Breast epithelium (tissue), 4 donors: ENCODE measurements at regions not wholly inside any gene's neighbourhood (a gene's known extent, or its start where the extent isn't known, plus 50 kb on each side); places are given as distances from the start of the nearest gene placed in this dataset.
"Not testable (repeated sequence)": the region's sequence is repeated elsewhere in the genome, so short reads cannot be mapped to it uniquely, and the experiment has no call there.

Source experiments
- DNase-seq, 2 donors: peaks; one replicate each; pipeline ENCODE4 v3.0.0-alpha.2; 2019; ENCODE audit warnings: low spot score in 2 of 2
- H3K27ac ChIP-seq, 2 donors: fragments of 200-600 bp; sonication (generic) in 1 of 2; one replicate each; pipeline ENCODE4 v1.5.1; 2016 to 2019; ENCODE audit warnings: mild to moderate bottlenecking in 1 of 2
- H3K27me3 ChIP-seq, 2 donors: fragments of 200-600 bp; sonication (generic) in 1 of 2; one replicate each; pipeline versions ENCODE4 v1.5.1 to v1.6.0; 2017 to 2019; ENCODE audit warnings: control low read depth in 1 of 2, mild to moderate bottlenecking in 1 of 2
- H3K36me3 ChIP-seq: fragments of 200-600 bp; one replicate; pipeline ENCODE4 v1.5.1; 2019
- H3K4me1 ChIP-seq, 2 donors: fragments of 200-600 bp; sonication (generic); one replicate each; pipeline ENCODE4 v1.5.1; 2016 to 2019; ENCODE audit warnings: control low read depth in 1 of 2
- H3K4me3 ChIP-seq, 3 donors: fragments of 200-600 bp; sonication (generic); 1 replicate in 2 of 3; 2 replicates in 1 of 3; pipeline ENCODE4 v1.5.1; 2016 to 2019; ENCODE audit warnings: mild to moderate bottlenecking in 3 of 3, moderate library complexity in 2 of 3
- H3K9me3 ChIP-seq, 2 donors: fragments of 200-600 bp; sonication (generic) in 1 of 2; one replicate each; pipeline ENCODE4 v1.5.1; 2016 to 2019; ENCODE audit warnings: control low read depth in 1 of 2
- POLR2A ChIP-seq: fragments of 450-650 bp; IDR thresholded peaks from one replicate; pipeline ENCODE4 v1.6.1; 2016; ENCODE audit warnings: antibody characterized with exemption, mild to moderate bottlenecking, moderate library complexity
- POLR2AphosphoS5 ChIP-seq, 3 donors: sonication (generic); formaldehyde crosslinking; IDR thresholded peaks; one replicate each; pipeline ENCODE4 v1.6.1; 2017; ENCODE audit warnings: antibody characterized with exemption in 3 of 3
- intact Hi-C: fragments of 100-400 bp; cut with DNase I; formaldehyde crosslinking; loops from one replicate; pipeline ENCODE4 v1.15.1; 2023; ENCODE audit warnings: low total_unique reads
- TF ChIP-seq, protein P1 (sequence below), 3 donors: fragments of 450-650 bp; IDR thresholded peaks; one replicate each; pipeline ENCODE4 v1.5.1; 2016 to 2017; ENCODE audit warnings: antibody characterized with exemption in 3 of 3, mild to moderate bottlenecking in 3 of 3, moderate library complexity in 3 of 3

DNA sequence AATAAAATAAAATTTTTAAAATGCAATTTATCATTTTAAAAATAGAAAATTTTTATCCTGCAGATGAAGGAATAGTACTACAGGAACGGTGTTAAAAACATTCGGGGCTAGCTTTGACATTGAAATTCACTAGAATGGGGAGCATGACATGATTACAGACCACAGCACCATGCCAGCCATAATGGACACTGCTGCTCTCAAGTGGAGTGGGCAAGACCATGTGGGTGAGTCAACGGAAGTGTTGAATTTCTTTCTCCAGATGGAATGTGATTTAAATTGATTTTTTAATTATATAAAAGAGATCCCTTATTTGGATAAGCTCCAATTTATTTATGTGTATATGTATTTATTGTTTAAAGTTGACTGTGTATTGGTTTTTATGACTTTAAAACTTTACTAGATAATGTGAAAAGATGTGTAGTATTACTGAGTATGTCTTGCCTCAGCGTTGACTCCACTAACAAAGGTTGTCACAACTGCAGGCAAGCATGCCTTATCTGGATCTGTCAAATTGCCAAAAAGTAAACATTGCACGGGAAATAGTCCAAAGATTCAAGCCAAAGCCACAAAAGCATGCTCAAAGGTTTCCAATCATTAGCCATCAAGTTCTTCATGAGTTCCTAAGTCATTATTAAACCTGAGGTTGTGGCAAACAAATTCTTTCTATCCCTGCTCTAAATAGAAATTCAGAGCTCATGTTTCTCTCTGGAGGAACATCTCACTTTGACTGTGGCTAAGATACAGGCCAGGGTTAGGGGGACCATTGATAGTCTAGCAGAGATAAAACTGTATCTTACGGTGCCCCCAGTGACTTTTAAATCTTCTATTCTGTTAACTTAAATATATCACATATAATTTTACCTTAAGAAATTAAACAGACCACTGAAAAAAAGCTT lies 536.9 kb downstream of the TMX3 start:
- intact Hi-C loops, result no loop called here
- Histone ChIP-seq H3K27me3 (peaks cover 0 to 2% of the 10 kb centered on the region in 2 donors), H3K4me1 (no peaks in the 10 kb centered on the region), H3K4me3 (no peak overlapping the region), H3K27ac (no peak overlapping the region), H3K36me3 (no peaks in the 10 kb centered on the region), H3K9me3 (peaks cover 3 to 12% of the 10 kb centered on the region in 2 donors)
- DNase-seq, result no peak
- TF ChIP-seq, protein P1, sequence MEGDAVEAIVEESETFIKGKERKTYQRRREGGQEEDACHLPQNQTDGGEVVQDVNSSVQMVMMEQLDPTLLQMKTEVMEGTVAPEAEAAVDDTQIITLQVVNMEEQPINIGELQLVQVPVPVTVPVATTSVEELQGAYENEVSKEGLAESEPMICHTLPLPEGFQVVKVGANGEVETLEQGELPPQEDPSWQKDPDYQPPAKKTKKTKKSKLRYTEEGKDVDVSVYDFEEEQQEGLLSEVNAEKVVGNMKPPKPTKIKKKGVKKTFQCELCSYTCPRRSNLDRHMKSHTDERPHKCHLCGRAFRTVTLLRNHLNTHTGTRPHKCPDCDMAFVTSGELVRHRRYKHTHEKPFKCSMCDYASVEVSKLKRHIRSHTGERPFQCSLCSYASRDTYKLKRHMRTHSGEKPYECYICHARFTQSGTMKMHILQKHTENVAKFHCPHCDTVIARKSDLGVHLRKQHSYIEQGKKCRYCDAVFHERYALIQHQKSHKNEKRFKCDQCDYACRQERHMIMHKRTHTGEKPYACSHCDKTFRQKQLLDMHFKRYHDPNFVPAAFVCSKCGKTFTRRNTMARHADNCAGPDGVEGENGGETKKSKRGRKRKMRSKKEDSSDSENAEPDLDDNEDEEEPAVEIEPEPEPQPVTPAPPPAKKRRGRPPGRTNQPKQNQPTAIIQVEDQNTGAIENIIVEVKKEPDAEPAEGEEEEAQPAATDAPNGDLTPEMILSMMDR (IDR thresholded peaks at IDR 0.05), result no peak
- no peak for TF ChIP-seq POLR2A
- TF ChIP-seq POLR2AphosphoS5 (IDR thresholded peaks at IDR 0.05), result no peak

DNA sequence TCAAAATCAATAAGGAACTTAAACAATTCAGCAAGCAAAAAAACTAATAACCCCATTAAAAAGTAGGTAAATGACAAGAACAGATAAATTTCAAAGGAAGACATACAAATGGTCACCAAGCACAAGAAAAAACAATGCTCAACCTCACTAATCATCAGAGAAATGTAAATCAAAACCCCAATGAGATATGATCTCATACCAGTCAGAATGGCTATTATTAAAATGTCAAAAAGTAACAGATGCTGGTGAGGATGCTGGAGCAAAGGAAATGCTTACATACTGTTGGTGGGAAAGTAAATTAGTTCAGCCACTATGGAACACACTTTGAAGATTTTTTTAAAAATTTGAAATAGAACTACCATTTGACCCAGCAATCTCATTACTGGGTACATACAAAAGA lies 538.0 kb downstream of the TMX3 start:
- TF ChIP-seq, protein P1 (IDR thresholded peaks at IDR 0.05), result no peak
- TF ChIP-seq POLR2A (no peak), POLR2AphosphoS5 (IDR thresholded peaks at IDR 0.05) (no peak)
- peaks cover 3 to 12% of the 10 kb centered on the region in 2 donors for H3K9me3 ChIP-seq
- H3K27me3 ChIP-seq, result peaks cover 0 to 2% of the 10 kb centered on the region in 2 donors
- no peak overlapping the region for H3K27ac ChIP-seq
- no peak for DNase-seq
- no peak overlapping the region for H3K4me3 ChIP-seq
- intact Hi-C loops, result no loop called here
- H3K4me1 ChIP-seq, result no peaks in the 10 kb centered on the region
- H3K36me3 ChIP-seq, result no peaks in the 10 kb centered on the region

DNA sequence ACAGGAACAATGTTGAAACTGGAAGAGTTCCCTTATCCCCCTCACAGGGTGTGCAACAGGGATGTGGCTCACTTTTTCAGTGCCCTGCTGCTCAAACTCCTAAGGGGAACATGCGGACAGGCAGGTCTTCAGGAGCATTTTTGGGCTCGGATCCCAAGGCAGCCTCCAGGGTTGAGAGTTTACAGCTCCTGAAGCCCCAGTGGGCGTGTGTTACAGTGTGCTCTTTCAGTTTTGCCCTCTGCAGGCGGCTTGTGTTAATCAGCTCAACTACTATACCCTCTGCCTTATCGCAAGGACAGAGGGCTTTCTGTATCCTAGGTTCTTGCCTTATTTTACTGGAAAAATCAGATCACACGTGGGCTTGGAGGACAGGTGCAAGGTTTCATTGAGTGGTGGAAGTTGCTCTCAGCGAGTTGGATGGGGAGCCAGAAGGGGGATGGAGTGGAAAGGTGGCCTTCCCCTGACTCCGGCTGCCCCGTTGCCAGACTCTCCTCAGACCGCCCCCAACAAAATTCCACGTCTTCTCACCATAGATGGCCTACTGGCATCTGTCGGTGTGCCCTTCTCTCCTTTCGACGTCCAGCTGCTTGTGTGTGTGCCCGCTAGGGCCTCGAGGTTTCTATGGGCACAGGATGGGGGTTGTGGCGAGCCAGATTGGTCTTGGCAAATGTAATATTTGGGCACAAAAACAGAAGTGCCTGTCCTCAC lies 541.9 kb downstream of the TMX3 start:
- no peak for TF ChIP-seq POLR2AphosphoS5 (IDR thresholded peaks at IDR 0.05)
- no peak for TF ChIP-seq POLR2A
- TF ChIP-seq, protein P1 (IDR thresholded peaks at IDR 0.05), result no peak
- DNase-seq, result no peak
- no peaks in the 10 kb centered on the region for H3K36me3 ChIP-seq
- H3K9me3 ChIP-seq, result peaks cover 3 to 12% of the 10 kb centered on the region in 2 donors
- intact Hi-C loops, result no loop called here
- H3K27ac ChIP-seq, result no peak overlapping the region
- H3K4me1 ChIP-seq, result no peaks in the 10 kb centered on the region
- H3K27me3 ChIP-seq, result no peaks in the 10 kb centered on the region
- no peak overlapping the region for H3K4me3 ChIP-seq

DNA sequence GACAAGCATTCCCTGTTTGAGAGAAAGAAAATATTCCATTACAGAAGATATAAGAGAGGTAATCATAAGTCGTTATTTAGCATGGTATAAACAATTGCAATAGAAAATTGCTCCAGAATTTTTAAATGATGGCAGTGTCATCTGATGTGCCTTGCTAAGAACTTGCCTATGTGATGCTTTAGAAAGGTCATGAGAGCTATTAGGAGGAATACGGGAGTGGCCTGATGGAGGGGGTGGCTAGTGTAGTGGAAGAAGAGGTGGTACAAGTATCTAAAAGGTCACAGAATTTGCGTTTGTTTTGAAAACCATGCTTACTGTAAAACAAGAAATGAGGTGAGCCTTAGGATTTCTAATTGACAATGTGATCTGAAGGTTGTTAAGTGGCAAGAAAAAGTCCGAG lies 550.0 kb downstream of the TMX3 start:
- TF ChIP-seq POLR2AphosphoS5 (IDR thresholded peaks at IDR 0.05), result no peak
- no peak for TF ChIP-seq POLR2A
- Histone ChIP-seq H3K27me3 (no peaks in the 10 kb centered on the region), H3K36me3 (no peaks in the 10 kb centered on the region), H3K4me3 (no peak overlapping the region), H3K27ac (no peak overlapping the region), H3K9me3 (no peaks in the 10 kb centered on the region), H3K4me1 (no peaks in the 10 kb centered on the region)
- DNase-seq, result no peak
- intact Hi-C loops, result loop anchor here (1.0 kb wide), 1 partner anchor 8 kb away; no protein-coding TSS in a partner anchor

DNA sequence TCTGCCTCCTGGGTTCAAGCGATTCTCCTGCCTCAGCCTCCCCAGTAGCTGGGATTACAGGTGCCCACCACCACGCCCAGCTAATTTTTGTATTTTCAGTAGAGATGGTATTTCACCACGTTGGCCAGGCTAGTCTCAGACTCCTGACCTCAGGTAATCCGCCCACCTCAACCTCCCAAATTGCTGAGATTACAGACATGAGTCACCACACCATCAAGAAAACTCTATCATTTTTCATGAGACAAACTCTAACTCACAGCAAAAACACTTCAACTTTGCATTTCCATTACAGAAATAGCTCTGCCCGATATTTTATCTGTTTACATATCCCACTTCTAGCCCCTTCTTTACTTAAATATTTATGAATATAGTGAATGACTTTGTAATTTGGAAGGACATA lies 561.1 kb downstream of the TMX3 start:
- H3K27me3 ChIP-seq, H3K4me3 ChIP-seq, H3K9me3 ChIP-seq, DNase-seq, intact Hi-C loops, H3K27ac ChIP-seq, H3K4me1 ChIP-seq, H3K36me3 ChIP-seq: not testable (repeated sequence)

DNA sequence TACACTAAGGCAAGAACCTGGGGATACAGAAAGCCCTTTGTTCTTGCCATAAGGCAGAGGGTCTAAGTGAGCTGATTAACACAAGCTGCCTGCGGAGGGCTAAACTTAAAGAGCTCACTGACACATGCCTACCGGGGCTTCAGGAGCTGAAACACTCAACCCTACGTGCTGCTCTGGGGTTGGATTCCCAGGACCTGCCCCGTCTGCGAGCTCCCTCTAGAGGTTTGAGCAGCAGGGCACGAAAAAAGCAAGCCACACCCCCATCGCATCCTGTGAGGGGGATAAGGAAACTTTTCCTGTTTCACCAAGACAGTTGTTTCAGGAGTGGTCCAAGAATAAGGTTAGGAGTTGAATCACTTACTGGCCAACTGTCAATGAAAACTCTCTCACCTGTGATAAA lies 562.1 kb downstream of the TMX3 start:
- no peak for DNase-seq
- H3K27ac ChIP-seq, result no peak overlapping the region
- peaks cover 0 to 5% of the 10 kb centered on the region in 2 donors for H3K9me3 ChIP-seq
- intact Hi-C loops, result no loop called here
- no peaks in the 10 kb centered on the region for H3K4me1 ChIP-seq
- no peak overlapping the region for H3K4me3 ChIP-seq
- no peaks in the 10 kb centered on the region for H3K36me3 ChIP-seq
- no peaks in the 10 kb centered on the region for H3K27me3 ChIP-seq
- TF ChIP-seq POLR2AphosphoS5 (IDR thresholded peaks at IDR 0.05), result no peak
